ACC112 (cell line): ENCODE measurements at regions not wholly inside any gene's neighbourhood (a gene's known extent, or its start where the extent isn't known, plus 50 kb on each side); places are given as distances from the start of the nearest gene placed in this dataset.
"Not testable (repeated sequence)": the region's sequence is repeated elsewhere in the genome, so short reads cannot be mapped to it uniquely, and the experiment has no call there.

Source experiments
- H2AFZ ChIP-seq: fragments of 200-600 bp; sonication (generic); one replicate; pipeline ENCODE4 v1.6.0; 2017; ENCODE audit warnings: antibody characterized with exemption, low read length; ENCODE audit not compliant: unreplicated experiment
- H3K27ac ChIP-seq: fragments of 200-600 bp; sonication (generic); 2 replicates; pipeline ENCODE4 v1.5.1; 2014; ENCODE audit warnings: low read depth, mild to moderate bottlenecking, antibody characterized with exemption, low read length, moderate library complexity
- H3K27me3 ChIP-seq: fragments of 200-600 bp; sonication (generic); 2 replicates; pipeline ENCODE4 v1.6.1; 2014; ENCODE audit warnings: mild to moderate bottlenecking, antibody characterized with exemption, low read length, moderate library complexity, mixed read lengths; ENCODE audit not compliant: insufficient read depth
- H3K36me3 ChIP-seq: fragments of 200-600 bp; sonication (generic); 2 replicates; pipeline ENCODE4 v1.6.1; 2016; ENCODE audit warnings: mild to moderate bottlenecking, antibody characterized with exemption, low read length, moderate library complexity, mixed read lengths; ENCODE audit not compliant: insufficient read depth
- H3K4me1 ChIP-seq: fragments of 200-600 bp; sonication (generic); one replicate; pipeline ENCODE4 v1.6.1; 2016; ENCODE audit warnings: low read length, mixed read lengths; ENCODE audit not compliant: insufficient read depth, unreplicated experiment, control insufficient read depth
- H3K4me3 ChIP-seq: fragments of 200-600 bp; sonication (generic); 2 replicates; pipeline ENCODE4 v1.5.1; 2014; ENCODE audit warnings: mild to moderate bottlenecking, low read depth, low read length
- H3K79me2 ChIP-seq: fragments of 200-600 bp; sonication (generic); one replicate; pipeline ENCODE4 v1.6.0; 2016; ENCODE audit warnings: low read length; ENCODE audit not compliant: control insufficient read depth, unreplicated experiment, insufficient read depth

- H3K4me1 ChIP-seq = no peaks in the 10 kb centered on the region
- H3K36me3 ChIP-seq = no peaks in the 10 kb centered on the region
Observed at GRCh38 chr1:177891809-177892208, 78.0 kb downstream of the SEC16B start.

GRCh38 chr1:177890479-177890878 is 79.4 kb downstream of the SEC16B start:
- peaks cover 30% of the 10 kb centered on the region for H3K27me3 ChIP-seq
- H2AFZ ChIP-seq = no peak overlapping the region
- no peaks in the 10 kb centered on the region for H3K36me3 ChIP-seq
- H3K79me2 ChIP-seq = no peaks in the 10 kb centered on the region
- H3K4me3 ChIP-seq = no peak overlapping the region
- no peak overlapping the region for H3K27ac ChIP-seq
- no peaks in the 10 kb centered on the region for H3K4me1 ChIP-seq

More at GRCh38 chr1:177891809-177892208, 78.0 kb downstream of the SEC16B start:
- H2AFZ ChIP-seq = no peak overlapping the region
- peaks cover 41% of the 10 kb centered on the region for H3K27me3 ChIP-seq
- H3K27ac ChIP-seq = no peak overlapping the region
- no peak overlapping the region for H3K4me3 ChIP-seq
- no peaks in the 10 kb centered on the region for H3K79me2 ChIP-seq

- H3K36me3 ChIP-seq = no peaks in the 10 kb centered on the region
- no peaks in the 10 kb centered on the region for H3K79me2 ChIP-seq
- H3K27me3 ChIP-seq = peaks cover 49% of the 10 kb centered on the region
- H3K27ac ChIP-seq = no peak overlapping the region
- no peak overlapping the region for H2AFZ ChIP-seq
- no peak overlapping the region for H3K4me3 ChIP-seq
- no peaks in the 10 kb centered on the region for H3K4me1 ChIP-seq
Observed at GRCh38 chr1:177884479-177885021, 85.3 kb downstream of the SEC16B start.

GRCh38 chr1:177883581-177883980 is 86.3 kb downstream of the SEC16B start:
- H3K4me3 ChIP-seq = no peak overlapping the region
- peaks cover 59% of the 10 kb centered on the region for H3K27me3 ChIP-seq
- H3K79me2 ChIP-seq = no peaks in the 10 kb centered on the region
- no peak overlapping the region for H3K27ac ChIP-seq
- H2AFZ ChIP-seq = no peak overlapping the region
- H3K36me3 ChIP-seq = no peaks in the 10 kb centered on the region
- no peaks in the 10 kb centered on the region for H3K4me1 ChIP-seq

- peaks cover 52% of the 10 kb centered on the region for H3K27me3 ChIP-seq
- H3K4me1 ChIP-seq = no peaks in the 10 kb centered on the region
- no peaks in the 10 kb centered on the region for H3K79me2 ChIP-seq
- no peak overlapping the region for H3K27ac ChIP-seq
- no peak overlapping the region for H2AFZ ChIP-seq
- no peaks in the 10 kb centered on the region for H3K36me3 ChIP-seq
- H3K4me3 ChIP-seq = no peak overlapping the region
Observed at GRCh38 chr1:177880339-177880891, 89.4 kb downstream of the SEC16B start.

GRCh38 chr1:177877086-177877485 is 92.8 kb downstream of the SEC16B start:
- Histone ChIP-seq H3K4me3 (no peak overlapping the region), H3K4me1 (peaks cover 10% of the 10 kb centered on the region), H3K79me2 (no peaks in the 10 kb centered on the region), H3K36me3 (no peaks in the 10 kb centered on the region), H3K27me3 (peaks cover 38% of the 10 kb centered on the region), H2AFZ (no peak overlapping the region), H3K27ac (no peak overlapping the region)

- H3K27me3 ChIP-seq = peaks cover 3% of the 10 kb centered on the region; the same call in 1 of the 2 replicates
- H3K79me2 ChIP-seq = no peaks in the 10 kb centered on the region
- H3K36me3 ChIP-seq = no peaks in the 10 kb centered on the region
- peak overlapping the region; percentile 30 for H2AFZ ChIP-seq
- H3K27ac ChIP-seq = no peak overlapping the region
- peaks cover 10% of the 10 kb centered on the region for H3K4me1 ChIP-seq
- H3K4me3 ChIP-seq = no peak overlapping the region
Observed at GRCh38 chr1:177873238-177873637, 96.6 kb downstream of the SEC16B start.

GRCh38 chr1:177872308-177872900 is 97.5 kb downstream of the SEC16B start:
- Histone ChIP-seq H3K4me1 (peaks cover 10% of the 10 kb centered on the region), H3K27ac (no peak overlapping the region), H3K79me2 (no peaks in the 10 kb centered on the region), H2AFZ (peak overlapping the region; percentile 30), H3K4me3 (no peak overlapping the region), H3K36me3 (no peaks in the 10 kb centered on the region), H3K27me3 (peaks cover 3% of the 10 kb centered on the region; the same call in 1 of the 2 replicates)

GRCh38 chr1:177871613-177872307 is 98.1 kb downstream of the SEC16B start:
- Histone ChIP-seq H3K4me1 (peaks cover 10% of the 10 kb centered on the region), H3K4me3 (no peak overlapping the region), H3K27ac (no peak overlapping the region), H3K79me2 (no peaks in the 10 kb centered on the region), H3K27me3 (no peaks in the 10 kb centered on the region), H3K36me3 (no peaks in the 10 kb centered on the region), H2AFZ (no peak overlapping the region)

- no peak overlapping the region for H2AFZ ChIP-seq
- no peaks in the 10 kb centered on the region for H3K27me3 ChIP-seq
- H3K27ac ChIP-seq = no peak overlapping the region
- no peak overlapping the region for H3K4me3 ChIP-seq
- H3K36me3 ChIP-seq = no peaks in the 10 kb centered on the region
- no peaks in the 10 kb centered on the region for H3K79me2 ChIP-seq
- peaks cover 10% of the 10 kb centered on the region for H3K4me1 ChIP-seq
Observed at GRCh38 chr1:177869586-177869985, 100.3 kb downstream of the SEC16B start.

- not testable (repeated sequence) for H3K4me3 ChIP-seq, H3K27me3 ChIP-seq, H3K4me1 ChIP-seq, H2AFZ ChIP-seq, H3K27ac ChIP-seq, H3K36me3 ChIP-seq, H3K79me2 ChIP-seq
Observed at GRCh38 chr1:177869011-177869410, 100.8 kb downstream of the SEC16B start.
